Heart left ventricle (tissue), 16 donors: ENCODE measurements at regions not wholly inside any gene's neighbourhood (a gene's known extent, or its start where the extent isn't known, plus 50 kb on each side); places are given as distances from the start of the nearest gene placed in this dataset.

Experiments
- ATAC-seq, 4 donors: fragments of 200-7000 bp; cut with Tn5 transposase; one replicate each; pipeline ENCODE4 v1.9.1; 2020 to 2022; ENCODE audit warnings: moderate library complexity in 4 of 4, mild to moderate bottlenecking in 3 of 4, moderate number of reproducible peaks in 1 of 4
- DNase-seq, 5 donors: peaks; one replicate each; pipeline ENCODE4 v3.0.0-alpha.2; 2020
- H3K27ac ChIP-seq, 12 donors: fragments of 200-600 bp; sonication (generic) in 4 of 12; one replicate each; pipeline versions ENCODE4 v1.5.0 to v1.8.0; 2016 to 2022; ENCODE audit warnings: mild to moderate bottlenecking in 2 of 12
- H3K27me3 ChIP-seq, 9 donors: fragments of 200-600 bp; sonication (generic) in 2 of 9; one replicate each; pipeline versions ENCODE4 v1.5.1 to v1.8.0; 2016 to 2022; ENCODE audit warnings: mild to moderate bottlenecking in 3 of 9
- H3K36me3 ChIP-seq, 9 donors: fragments of 200-600 bp; sonication (generic) in 2 of 9; one replicate each; pipeline versions ENCODE4 v1.5.0 to v1.8.0; 2018 to 2022; ENCODE audit warnings: mild to moderate bottlenecking in 2 of 9
- H3K4me1 ChIP-seq, 12 donors: fragments of 200-600 bp; sonication (generic) in 4 of 12; one replicate each; pipeline versions ENCODE4 v1.5.0 to v1.8.0; 2016 to 2022; ENCODE audit warnings: mild to moderate bottlenecking in 3 of 12
- H3K4me3 ChIP-seq, 12 donors: fragments of 200-600 bp; sonication (generic) in 4 of 12; one replicate each; pipeline versions ENCODE4 v1.5.0 to v1.8.0; 2017 to 2022; ENCODE audit warnings: mild to moderate bottlenecking in 9 of 12, moderate library complexity in 4 of 12
- H3K9me3 ChIP-seq, 12 donors: fragments of 200-600 bp; sonication (generic) in 4 of 12; one replicate each; pipeline versions ENCODE4 v1.5.0 to v1.8.0; 2016 to 2022; ENCODE audit warnings: mild to moderate bottlenecking in 1 of 12
- POLR2A ChIP-seq, 2 donors: fragments of 450-650 bp; IDR thresholded peaks; one replicate each; pipeline ENCODE4 v1.6.1; 2017; ENCODE audit warnings: antibody characterized with exemption in 2 of 2, mild to moderate bottlenecking in 2 of 2, moderate library complexity in 2 of 2
- WGBS, 4 donors: extraction: QIAGEN DNeasy Blood & Tissue Kit in 2 of 4; methylation state at CpG; one replicate each; pipeline versions ENCODE4 v1.1.5 to v1.1.7; 2013 to 2018; 5-methylcytosine and 5-hydroxymethylcytosine counted together
- intact Hi-C, 10 donors: fragments of 100-400 bp; cut with DNase I; formaldehyde crosslinking; loops; one replicate each; pipeline versions ENCODE4 v1.11.1 to v1.14.2; 2022
- TF ChIP-seq, protein P1 (sequence below), 12 donors: fragments of 200-600 bp; sonication (generic) in 4 of 12; IDR thresholded peaks; one replicate each; pipeline versions ENCODE4 v1.5.0 to v1.8.0; 2018 to 2022; ENCODE audit warnings: antibody characterized with exemption in 12 of 12, mild to moderate bottlenecking in 5 of 12
- donor health status: ischemic (EF 13 %, LVEDD 7.1; RV severe dilation, severe dysfunction).
- donor health status: healthy with polysubstance abuse.
- donor health status: DM: no; HTN: yes; CAD: no.
- donor health status: DM: no; HTN: no; CAD: no.
- donor health status: ischemic (EF 25% LVEDD 6.9; RV normal size, moderate dysfunction).
- donor health status: ischemic (EF 25% LVEDD 5.7; RV mildly dilated, moderate dysfunction).
- donor health status: healthy.
- donor health status: DM: yes; HTN: yes; CAD: no.
- donor health status: ischemic (EF 35%, LVEDD 5.7; RV mildly dilated, moderate dysfunction).
- donor health status: nonischemic (EF 11% LVEDD 7.7; RV severe dilation, severe dysfunction).
- donor health status: DM: yes; HTN: yes; CAD: no.
- donor health status: PGD.
- donor health status: ischemic (EF 29% LVEDD 5.4; RV normal size, mild dysfunction).
- donor health status: nonischemic (EF 23%, LVEDD 6.1; RV moderate dilation, normal function).

- Histone ChIP-seq H3K4me1 (no peaks in the 10 kb centered on the region), H3K9me3 (peaks cover 0 to 16% (median 0%) of the 10 kb centered on the region in 12 donors), H3K36me3 (no peaks in the 10 kb centered on the region), H3K27ac (no peak overlapping the region), H3K27me3 (no peaks in the 10 kb centered on the region), H3K4me3 (no peak overlapping the region)
- TF ChIP-seq, protein P1, sequence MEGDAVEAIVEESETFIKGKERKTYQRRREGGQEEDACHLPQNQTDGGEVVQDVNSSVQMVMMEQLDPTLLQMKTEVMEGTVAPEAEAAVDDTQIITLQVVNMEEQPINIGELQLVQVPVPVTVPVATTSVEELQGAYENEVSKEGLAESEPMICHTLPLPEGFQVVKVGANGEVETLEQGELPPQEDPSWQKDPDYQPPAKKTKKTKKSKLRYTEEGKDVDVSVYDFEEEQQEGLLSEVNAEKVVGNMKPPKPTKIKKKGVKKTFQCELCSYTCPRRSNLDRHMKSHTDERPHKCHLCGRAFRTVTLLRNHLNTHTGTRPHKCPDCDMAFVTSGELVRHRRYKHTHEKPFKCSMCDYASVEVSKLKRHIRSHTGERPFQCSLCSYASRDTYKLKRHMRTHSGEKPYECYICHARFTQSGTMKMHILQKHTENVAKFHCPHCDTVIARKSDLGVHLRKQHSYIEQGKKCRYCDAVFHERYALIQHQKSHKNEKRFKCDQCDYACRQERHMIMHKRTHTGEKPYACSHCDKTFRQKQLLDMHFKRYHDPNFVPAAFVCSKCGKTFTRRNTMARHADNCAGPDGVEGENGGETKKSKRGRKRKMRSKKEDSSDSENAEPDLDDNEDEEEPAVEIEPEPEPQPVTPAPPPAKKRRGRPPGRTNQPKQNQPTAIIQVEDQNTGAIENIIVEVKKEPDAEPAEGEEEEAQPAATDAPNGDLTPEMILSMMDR (IDR thresholded peaks at IDR 0.05), result no peak
- no peak for TF ChIP-seq POLR2A (IDR thresholded peaks at IDR 0.05)
- DNase-seq (peak in 1 of 5 donors; percentile 55), ATAC-seq (no peak)
- WGBS, 4 donors, result 96 to 97% (median 96%) methylated on average over 62 to 65 of the region's 65 CpGs
- intact Hi-C loops, result no loop called here
Measured at GRCh38 chr2:52571380-52572347, 1195.9 kb upstream of the CHAC2 start.

GRCh38 chr2:52570716-52571115 lies 1196.9 kb upstream of the CHAC2 start:
- no peak for ATAC-seq
- DNase-seq, result peak in 1 of 5 donors; percentile 44
- no peak for TF ChIP-seq POLR2A (IDR thresholded peaks at IDR 0.05)
- TF ChIP-seq, protein P1 (IDR thresholded peaks at IDR 0.05), result no peak
- Histone ChIP-seq H3K36me3 (no peaks in the 10 kb centered on the region), H3K4me3 (no peak overlapping the region), H3K9me3 (peaks cover 0 to 16% (median 0%) of the 10 kb centered on the region in 12 donors), H3K4me1 (no peaks in the 10 kb centered on the region), H3K27me3 (no peaks in the 10 kb centered on the region), H3K27ac (no peak overlapping the region)
- 94 to 97% (median 96%) methylated on average over 19 of the region's 19 CpGs for WGBS, 4 donors
- intact Hi-C loops, result no loop called here

GRCh38 chr2:52563151-52563550 lies 1204.5 kb upstream of the CHAC2 start:
- no peak for TF ChIP-seq POLR2A (IDR thresholded peaks at IDR 0.05)
- TF ChIP-seq, protein P1 (IDR thresholded peaks at IDR 0.05), result no peak
- ATAC-seq, result no peak
- 45 to 71% (median 54%) methylated on average over 3 of the region's 3 CpGs for WGBS, 4 donors

DNA sequence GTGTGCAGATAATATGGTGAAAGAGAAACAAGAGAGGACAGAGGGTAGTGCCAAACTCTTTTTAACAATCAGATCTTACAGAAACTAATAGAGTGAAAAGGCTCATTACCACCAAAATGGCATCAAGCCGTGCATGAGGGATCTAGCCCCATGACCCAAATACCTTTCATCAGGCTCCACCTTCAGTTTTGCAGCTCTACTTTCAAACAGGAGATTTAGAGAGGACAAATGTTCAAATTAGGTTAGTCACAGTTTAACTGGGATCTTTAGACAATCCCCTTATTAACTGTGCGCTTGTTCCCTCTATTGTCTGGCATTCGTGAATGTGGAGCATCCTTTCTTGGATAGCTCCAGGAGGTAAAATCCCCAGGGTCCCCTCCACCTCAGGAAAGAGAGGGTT lies 1209.3 kb upstream of the CHAC2 start:
- no peak for TF ChIP-seq POLR2A (IDR thresholded peaks at IDR 0.05)
- TF ChIP-seq, protein P1 (IDR thresholded peaks at IDR 0.05), result no peak
- no peaks in the 10 kb centered on the region for H3K36me3 ChIP-seq
- H3K27ac ChIP-seq, result no peak overlapping the region
- no peaks in the 10 kb centered on the region for H3K4me1 ChIP-seq
- intact Hi-C loops, result loop anchor here in 2 of 10 donors (1.0 to 2.0 kb wide), 2 partner anchors 36 to 39 kb away; no protein-coding TSS in a partner anchor
- peaks cover 0 to 3% (median 0%) of the 10 kb centered on the region in 12 donors for H3K9me3 ChIP-seq
- no peaks in the 10 kb centered on the region for H3K27me3 ChIP-seq
- 76 to 81% (median 79%) methylated on average over 3 of the region's 3 CpGs for WGBS, 4 donors
- no peak overlapping the region for H3K4me3 ChIP-seq
- DNase-seq, result no peak
- no peak for ATAC-seq

More at GRCh38 chr2:52563151-52563550, 1204.5 kb upstream of the CHAC2 start:
- intact Hi-C loops, result no loop called here
- no peak for DNase-seq
- Histone ChIP-seq H3K4me3 (no peak overlapping the region), H3K36me3 (no peaks in the 10 kb centered on the region), H3K4me1 (no peaks in the 10 kb centered on the region), H3K27ac (no peak overlapping the region), H3K9me3 (peaks cover 0 to 5% (median 0%) of the 10 kb centered on the region in 12 donors), H3K27me3 (no peaks in the 10 kb centered on the region)
